HFFc6 (cell line): ENCODE measurements at regions not wholly inside any gene's neighbourhood (a gene's known extent, or its start where the extent isn't known, plus 50 kb on each side); places are given as distances from the start of the nearest gene placed in this dataset.

ENCODE experiments used
- DNase-seq: peaks from one replicate; pipeline ENCODE4 v3.0.0-alpha.2; 2018
- H3K27ac Mint-ChIP-seq: 2 replicates; pipeline ENCODE4 v1.8.0; 2020; ENCODE audit warnings: mild to moderate bottlenecking, mixed read lengths
- H3K27me3 Mint-ChIP-seq: 2 replicates; pipeline ENCODE4 v1.8.0; 2021; ENCODE audit warnings: mild to moderate bottlenecking, moderate library complexity, mixed read lengths; ENCODE audit not compliant: insufficient read depth
- H3K36me3 Mint-ChIP-seq: 2 replicates; pipeline ENCODE4 v1.8.0; 2021; ENCODE audit warnings: low read depth, mixed read lengths
- H3K4me1 Mint-ChIP-seq: 2 replicates; pipeline ENCODE4 v1.8.0; 2020; ENCODE audit warnings: low read depth, mixed read lengths
- H3K4me3 Mint-ChIP-seq: 2 replicates; pipeline ENCODE4 v1.8.0; 2020; ENCODE audit warnings: mild to moderate bottlenecking, moderate library complexity, mixed read lengths
- H3K9me3 Mint-ChIP-seq: 2 replicates; pipeline ENCODE4 v1.8.0; 2020; ENCODE audit warnings: mild to moderate bottlenecking, mixed read lengths
- TF ChIP-seq, protein P1 (sequence below): fragments of 200-600 bp; sonication (generic); IDR thresholded peaks from 2 replicates; pipeline ENCODE4 v1.5.0; 2021; ENCODE audit warnings: antibody characterized with exemption, mild to moderate bottlenecking

GRCh38 chr2:64937687-64938491, 51.3 kb upstream of the SLC1A4 start:
- no peaks in the 10 kb centered on the region; the same call in 1 of the 2 replicates for H3K36me3 Mint-ChIP-seq
- no peak overlapping the region for H3K4me3 Mint-ChIP-seq
- peaks cover 19% of the 10 kb centered on the region for H3K27me3 Mint-ChIP-seq
- TF ChIP-seq, protein P1, sequence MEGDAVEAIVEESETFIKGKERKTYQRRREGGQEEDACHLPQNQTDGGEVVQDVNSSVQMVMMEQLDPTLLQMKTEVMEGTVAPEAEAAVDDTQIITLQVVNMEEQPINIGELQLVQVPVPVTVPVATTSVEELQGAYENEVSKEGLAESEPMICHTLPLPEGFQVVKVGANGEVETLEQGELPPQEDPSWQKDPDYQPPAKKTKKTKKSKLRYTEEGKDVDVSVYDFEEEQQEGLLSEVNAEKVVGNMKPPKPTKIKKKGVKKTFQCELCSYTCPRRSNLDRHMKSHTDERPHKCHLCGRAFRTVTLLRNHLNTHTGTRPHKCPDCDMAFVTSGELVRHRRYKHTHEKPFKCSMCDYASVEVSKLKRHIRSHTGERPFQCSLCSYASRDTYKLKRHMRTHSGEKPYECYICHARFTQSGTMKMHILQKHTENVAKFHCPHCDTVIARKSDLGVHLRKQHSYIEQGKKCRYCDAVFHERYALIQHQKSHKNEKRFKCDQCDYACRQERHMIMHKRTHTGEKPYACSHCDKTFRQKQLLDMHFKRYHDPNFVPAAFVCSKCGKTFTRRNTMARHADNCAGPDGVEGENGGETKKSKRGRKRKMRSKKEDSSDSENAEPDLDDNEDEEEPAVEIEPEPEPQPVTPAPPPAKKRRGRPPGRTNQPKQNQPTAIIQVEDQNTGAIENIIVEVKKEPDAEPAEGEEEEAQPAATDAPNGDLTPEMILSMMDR: no peak
- no peaks in the 10 kb centered on the region for H3K4me1 Mint-ChIP-seq
- peaks cover 9% of the 10 kb centered on the region; the same call in 1 of the 2 replicates for H3K9me3 Mint-ChIP-seq
- no peak for DNase-seq
- no peak overlapping the region for H3K27ac Mint-ChIP-seq

- no peak overlapping the region for H3K4me3 Mint-ChIP-seq
- DNase-seq: no peak
- H3K27ac Mint-ChIP-seq: no peak overlapping the region
- H3K27me3 Mint-ChIP-seq: peaks cover 16% of the 10 kb centered on the region
- no peaks in the 10 kb centered on the region for H3K4me1 Mint-ChIP-seq
- TF ChIP-seq, protein P1: no peak
- peaks cover 9% of the 10 kb centered on the region; the same call in 1 of the 2 replicates for H3K9me3 Mint-ChIP-seq
- H3K36me3 Mint-ChIP-seq: no peaks in the 10 kb centered on the region; the same call in 1 of the 2 replicates
These were observed 50.5 kb upstream of the SLC1A4 start for GRCh38 chr2:64938607-64939285.

GRCh38 chr2:64939332-64939917, 49.8 kb upstream of the SLC1A4 start:
- Mint-ChIP-seq H3K4me3 (no peak overlapping the region), H3K36me3 (no peaks in the 10 kb centered on the region; the same call in 1 of the 2 replicates), H3K27me3 (peaks cover 16% of the 10 kb centered on the region), H3K27ac (no peak overlapping the region), H3K9me3 (peaks cover 9% of the 10 kb centered on the region; the same call in 1 of the 2 replicates), H3K4me1 (no peaks in the 10 kb centered on the region; the same call in 1 of the 2 replicates)
- TF ChIP-seq, protein P1: no peak
- no peak for DNase-seq
